ENCODE measurements at regions not wholly inside any gene's neighbourhood (a gene's known extent, or its start where the extent isn't known, plus 50 kb on each side); places are given as distances from the start of the nearest gene placed in this dataset.
"Not testable (repeated sequence)": the region's sequence is repeated elsewhere in the genome, so short reads cannot be mapped to it uniquely, and the experiment has no call there.

DNA sequence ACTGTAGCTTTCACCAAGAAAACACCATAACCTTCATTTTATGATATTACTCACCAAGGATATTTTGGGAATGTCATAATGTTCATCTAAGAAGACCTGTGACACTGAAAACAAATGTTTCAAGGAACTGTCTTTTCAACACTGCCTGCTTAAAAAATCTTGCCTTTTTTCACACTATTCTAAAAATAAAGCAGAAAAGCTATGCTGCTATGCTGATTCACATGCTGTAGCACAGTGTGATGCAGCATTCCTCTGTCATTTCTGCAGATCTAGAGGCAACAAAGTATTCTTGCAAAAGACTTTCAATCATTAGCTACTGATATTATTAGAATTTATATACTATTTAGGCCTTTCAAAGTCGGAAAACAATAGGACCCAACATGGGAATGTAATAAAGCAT is 525.7 kb downstream of the UQCRFS1 start:
- ATAC-seq (ENCODE audit: insufficient number of reproducible peaks, low FRiP score, low read depth), result no peak
- Histone ChIP-seq H3K27me3 (replicated peaks; ENCODE audit: insufficient read depth) (no peaks in the 10 kb centered on the region), H3K9me3 (no peaks in the 10 kb centered on the region)

DNA sequence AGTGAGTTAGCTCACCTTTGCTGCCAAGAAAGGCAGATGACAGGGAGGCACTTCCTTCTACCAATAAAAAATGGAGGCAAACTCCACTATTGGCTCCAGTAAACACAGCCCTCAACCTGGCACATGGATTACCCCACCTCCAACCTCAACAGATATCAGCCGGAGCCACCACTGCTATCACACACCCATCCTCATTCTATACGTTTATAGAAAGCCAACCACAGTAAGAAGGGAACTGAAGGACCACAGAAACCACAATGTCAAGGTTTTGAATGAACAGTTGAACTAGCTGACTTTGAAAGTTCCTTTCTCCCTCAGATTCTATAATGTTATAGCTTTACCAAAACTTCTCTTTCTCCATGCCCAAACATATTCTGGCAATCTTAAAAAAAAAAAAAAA is 526.2 kb downstream of the UQCRFS1 start:
- Histone ChIP-seq H3K4me3 (no peak overlapping the region), H3K27ac (no peak overlapping the region), H3K36me3 (no peaks in the 10 kb centered on the region), H3K27me3 (replicated peaks; ENCODE audit: insufficient read depth) (no peaks in the 10 kb centered on the region), H3K4me1 (ENCODE audit: control insufficient read depth in 1 of 2, low read depth in 2 of 2) (no peaks in the 10 kb centered on the region), H3K9me3 (no peaks in the 10 kb centered on the region)
- no peak for DNase-seq (ENCODE audit: low spot score)
- no peak for ATAC-seq (ENCODE audit: insufficient number of reproducible peaks, low FRiP score, low read depth)
- TF ChIP-seq, protein P1, sequence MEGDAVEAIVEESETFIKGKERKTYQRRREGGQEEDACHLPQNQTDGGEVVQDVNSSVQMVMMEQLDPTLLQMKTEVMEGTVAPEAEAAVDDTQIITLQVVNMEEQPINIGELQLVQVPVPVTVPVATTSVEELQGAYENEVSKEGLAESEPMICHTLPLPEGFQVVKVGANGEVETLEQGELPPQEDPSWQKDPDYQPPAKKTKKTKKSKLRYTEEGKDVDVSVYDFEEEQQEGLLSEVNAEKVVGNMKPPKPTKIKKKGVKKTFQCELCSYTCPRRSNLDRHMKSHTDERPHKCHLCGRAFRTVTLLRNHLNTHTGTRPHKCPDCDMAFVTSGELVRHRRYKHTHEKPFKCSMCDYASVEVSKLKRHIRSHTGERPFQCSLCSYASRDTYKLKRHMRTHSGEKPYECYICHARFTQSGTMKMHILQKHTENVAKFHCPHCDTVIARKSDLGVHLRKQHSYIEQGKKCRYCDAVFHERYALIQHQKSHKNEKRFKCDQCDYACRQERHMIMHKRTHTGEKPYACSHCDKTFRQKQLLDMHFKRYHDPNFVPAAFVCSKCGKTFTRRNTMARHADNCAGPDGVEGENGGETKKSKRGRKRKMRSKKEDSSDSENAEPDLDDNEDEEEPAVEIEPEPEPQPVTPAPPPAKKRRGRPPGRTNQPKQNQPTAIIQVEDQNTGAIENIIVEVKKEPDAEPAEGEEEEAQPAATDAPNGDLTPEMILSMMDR (IDR thresholded peaks at IDR 0.05), result no peak

More for the DNA sequence above, 525.7 kb downstream of the UQCRFS1 start:
- no peak for DNase-seq (ENCODE audit: low spot score)
- H3K4me3 ChIP-seq, result no peak overlapping the region
- TF ChIP-seq, protein P1 (IDR thresholded peaks at IDR 0.05), result no peak
- no peak overlapping the region for H3K27ac ChIP-seq
- no peaks in the 10 kb centered on the region for H3K4me1 ChIP-seq (ENCODE audit: control insufficient read depth in 1 of 2, low read depth in 2 of 2)
- no peaks in the 10 kb centered on the region for H3K36me3 ChIP-seq

DNA sequence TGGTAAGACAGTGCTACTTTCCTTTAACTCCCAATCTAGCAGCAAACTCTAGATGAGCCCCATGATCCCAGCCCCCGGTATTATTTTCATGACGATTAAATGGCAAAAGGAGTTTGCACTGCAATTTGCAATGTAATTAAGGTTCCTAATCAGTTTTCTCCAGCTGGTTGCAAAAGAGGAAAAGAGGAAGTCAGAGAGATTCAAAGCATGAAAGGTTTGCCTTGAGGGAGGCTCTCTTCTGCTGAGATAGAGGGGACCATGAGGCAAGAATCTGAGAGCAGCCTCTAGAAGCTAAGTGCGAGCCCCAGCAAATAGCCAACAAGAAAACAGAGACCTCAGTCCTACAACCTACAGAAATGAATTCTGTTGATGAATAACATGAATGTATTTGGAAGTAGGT is 527.1 kb downstream of the UQCRFS1 start:
- no peak overlapping the region for H3K4me3 ChIP-seq
- no peaks in the 10 kb centered on the region for H3K4me1 ChIP-seq (ENCODE audit: control insufficient read depth in 1 of 2, low read depth in 2 of 2)
- TF ChIP-seq, protein P1 (IDR thresholded peaks at IDR 0.05), result no peak
- DNase-seq (ENCODE audit: low spot score) (no peak), ATAC-seq (ENCODE audit: insufficient number of reproducible peaks, low FRiP score, low read depth) (no peak)
- H3K9me3 ChIP-seq, result no peaks in the 10 kb centered on the region
- H3K36me3 ChIP-seq, result no peaks in the 10 kb centered on the region
- H3K27ac ChIP-seq, result no peak overlapping the region
- H3K27me3 ChIP-seq (replicated peaks; ENCODE audit: insufficient read depth), result no peaks in the 10 kb centered on the region

DNA sequence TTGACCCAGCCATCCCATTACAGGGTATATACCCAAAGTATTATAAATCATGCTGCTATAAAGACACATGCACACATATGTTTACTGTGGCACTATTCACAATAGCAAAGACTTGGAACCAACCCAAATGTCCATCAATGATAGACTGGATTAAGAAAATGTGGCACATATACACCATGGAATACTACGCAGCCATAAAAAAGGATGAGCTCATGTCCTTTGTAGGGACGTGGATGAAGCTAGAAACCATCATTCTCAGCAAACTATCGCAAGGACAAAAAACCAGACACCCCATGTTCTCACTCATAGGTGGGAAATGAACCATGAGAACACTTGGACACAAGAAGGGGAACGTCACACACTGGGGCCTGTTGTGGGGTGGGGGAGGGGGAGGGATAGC is 527.9 kb downstream of the UQCRFS1 start:
- not testable (repeated sequence) for H3K36me3 ChIP-seq; H3K4me1 ChIP-seq (ENCODE audit: control insufficient read depth in 1 of 2, low read depth in 2 of 2); H3K9me3 ChIP-seq; ATAC-seq (ENCODE audit: insufficient number of reproducible peaks, low FRiP score, low read depth); H3K27ac ChIP-seq; H3K27me3 ChIP-seq (replicated peaks; ENCODE audit: insufficient read depth); DNase-seq (ENCODE audit: low spot score); H3K4me3 ChIP-seq

DNA sequence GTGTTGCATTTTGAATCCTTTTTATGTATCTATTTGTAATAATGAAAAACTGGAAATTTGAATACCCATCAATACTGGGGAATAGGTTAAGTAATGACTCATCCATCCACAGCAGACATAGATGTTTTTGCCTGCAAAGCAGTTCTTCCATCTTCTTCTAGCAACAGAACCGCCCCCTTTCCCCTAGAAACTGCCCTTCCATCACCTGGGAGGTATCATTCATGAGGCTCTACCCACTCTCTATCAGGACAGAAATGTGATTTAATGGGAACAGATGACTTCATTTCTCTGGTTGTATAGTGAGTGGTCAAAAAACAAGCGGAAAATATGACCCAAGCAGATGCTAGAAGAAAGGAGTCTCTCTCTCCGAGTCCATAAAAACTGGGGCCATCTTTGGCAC is 532.8 kb downstream of the UQCRFS1 start:
- Histone ChIP-seq H3K4me1 (ENCODE audit: control insufficient read depth in 1 of 2, low read depth in 2 of 2) (no peaks in the 10 kb centered on the region), H3K4me3 (no peak overlapping the region), H3K9me3 (no peaks in the 10 kb centered on the region), H3K27ac (no peak overlapping the region), H3K27me3 (replicated peaks; ENCODE audit: insufficient read depth) (no peaks in the 10 kb centered on the region), H3K36me3 (no peaks in the 10 kb centered on the region)
- no peak for ATAC-seq (ENCODE audit: insufficient number of reproducible peaks, low FRiP score, low read depth)
- TF ChIP-seq, protein P1 (IDR thresholded peaks at IDR 0.05), result no peak
- DNase-seq (ENCODE audit: low spot score), result no peak

DNA sequence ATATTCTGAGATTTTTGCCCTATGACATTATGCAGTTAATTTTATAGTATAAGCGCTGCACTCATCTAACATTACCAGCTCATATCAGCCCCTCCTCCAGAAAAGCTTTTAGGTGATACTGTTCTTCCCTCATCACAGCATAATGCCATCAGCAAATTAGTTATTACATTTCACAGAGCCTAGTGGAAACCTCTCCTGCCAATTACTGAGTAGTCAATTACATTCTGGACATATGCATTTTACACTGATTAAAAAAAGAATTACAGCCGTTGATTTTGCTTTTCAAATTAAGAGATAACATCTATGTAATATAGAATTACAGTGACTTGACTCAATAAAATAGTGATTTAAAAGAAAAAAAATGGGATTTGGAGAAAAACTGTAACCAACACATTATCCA is 542.1 kb downstream of the UQCRFS1 start:
- Histone ChIP-seq H3K9me3 (no peaks in the 10 kb centered on the region), H3K27me3 (replicated peaks; ENCODE audit: insufficient read depth) (no peaks in the 10 kb centered on the region), H3K27ac (no peak overlapping the region), H3K4me1 (ENCODE audit: control insufficient read depth in 1 of 2, low read depth in 2 of 2) (no peaks in the 10 kb centered on the region), H3K36me3 (no peaks in the 10 kb centered on the region), H3K4me3 (no peak overlapping the region)
- TF ChIP-seq, protein P1 (IDR thresholded peaks at IDR 0.05), result no peak
- DNase-seq (ENCODE audit: low spot score), result no peak
- ATAC-seq (ENCODE audit: insufficient number of reproducible peaks, low FRiP score, low read depth), result no peak
